GM21447 (cell line): ENCODE measurements at regions not wholly inside any gene's neighbourhood (a gene's known extent, or its start where the extent isn't known, plus 50 kb on each side); places are given as distances from the start of the nearest gene placed in this dataset.

Experiments
- ATAC-seq: cut with Tn5 transposase; IDR thresholded peaks from one replicate; pipeline ENCODE4 v1.9.1; 2021; ENCODE audit not compliant: unreplicated experiment

DNA sequence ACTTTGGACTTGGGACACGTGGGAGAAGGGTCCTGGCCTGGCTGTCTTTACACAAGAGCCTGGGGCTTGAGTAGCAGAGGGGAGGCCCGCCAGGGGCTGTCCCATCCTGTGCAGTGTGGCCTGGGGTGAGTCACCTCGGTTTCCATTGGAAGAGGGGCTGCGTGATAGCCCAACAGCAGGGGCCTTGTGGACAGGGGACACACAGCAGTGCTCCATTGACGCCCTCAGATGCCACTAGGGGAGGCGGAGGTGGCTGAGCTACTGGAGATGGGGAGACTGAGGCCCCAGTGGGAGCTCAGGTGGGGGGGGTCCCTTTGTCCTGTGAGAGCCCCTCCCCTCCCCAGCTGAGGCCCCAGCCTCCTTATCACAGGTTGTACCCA lies 50.0 kb upstream of the RNU6ATAC start:
- no peak for ATAC-seq

DNA sequence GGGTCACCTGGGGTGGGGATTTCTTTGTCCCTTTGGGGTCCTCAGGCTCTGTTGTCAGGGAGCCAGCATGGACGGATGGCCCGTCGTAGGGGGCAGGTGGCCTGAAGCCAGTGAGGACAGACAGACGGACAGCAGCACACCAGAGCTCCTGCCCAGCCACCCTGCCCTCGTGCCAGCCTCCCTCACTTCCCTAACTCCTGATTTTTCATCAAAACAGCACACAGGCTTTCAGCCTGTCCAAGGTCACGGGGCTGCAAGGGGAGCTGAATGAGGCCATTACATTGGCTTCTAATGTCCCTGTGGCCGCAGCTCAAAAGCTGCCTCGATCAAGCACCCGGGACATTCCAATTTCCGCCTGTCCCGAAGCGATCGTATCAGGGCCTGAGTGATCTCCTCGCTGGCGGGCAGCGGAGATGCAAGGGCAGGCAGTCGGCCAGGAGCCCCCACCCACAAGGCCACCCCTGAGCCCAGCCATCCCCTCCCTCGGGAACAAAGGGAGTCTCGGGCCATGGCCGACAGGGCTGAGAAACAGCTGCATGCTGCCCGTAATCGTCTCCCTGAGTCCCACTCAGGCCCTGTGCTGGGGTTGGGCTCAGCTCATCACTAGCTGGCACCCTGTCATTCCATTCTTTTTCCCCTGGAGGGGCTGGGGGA lies 50.5 kb upstream of the RNU6ATAC start:
- ATAC-seq = no peak

DNA sequence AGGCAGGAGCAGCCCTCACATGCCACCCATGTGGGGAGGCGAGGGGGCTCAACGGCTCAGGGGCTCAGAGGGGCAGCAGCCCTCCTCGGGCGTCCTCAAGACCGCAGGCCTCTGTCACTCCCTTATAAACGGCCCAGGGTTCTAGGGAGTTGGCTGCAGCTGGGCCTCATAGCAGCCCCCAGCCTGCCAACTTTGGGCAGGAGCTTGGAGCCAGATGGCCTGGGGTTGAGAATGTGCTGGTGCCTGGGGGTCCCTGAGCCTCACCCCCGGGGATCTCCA lies 51.0 kb upstream of the RNU6ATAC start:
- no peak for ATAC-seq

DNA sequence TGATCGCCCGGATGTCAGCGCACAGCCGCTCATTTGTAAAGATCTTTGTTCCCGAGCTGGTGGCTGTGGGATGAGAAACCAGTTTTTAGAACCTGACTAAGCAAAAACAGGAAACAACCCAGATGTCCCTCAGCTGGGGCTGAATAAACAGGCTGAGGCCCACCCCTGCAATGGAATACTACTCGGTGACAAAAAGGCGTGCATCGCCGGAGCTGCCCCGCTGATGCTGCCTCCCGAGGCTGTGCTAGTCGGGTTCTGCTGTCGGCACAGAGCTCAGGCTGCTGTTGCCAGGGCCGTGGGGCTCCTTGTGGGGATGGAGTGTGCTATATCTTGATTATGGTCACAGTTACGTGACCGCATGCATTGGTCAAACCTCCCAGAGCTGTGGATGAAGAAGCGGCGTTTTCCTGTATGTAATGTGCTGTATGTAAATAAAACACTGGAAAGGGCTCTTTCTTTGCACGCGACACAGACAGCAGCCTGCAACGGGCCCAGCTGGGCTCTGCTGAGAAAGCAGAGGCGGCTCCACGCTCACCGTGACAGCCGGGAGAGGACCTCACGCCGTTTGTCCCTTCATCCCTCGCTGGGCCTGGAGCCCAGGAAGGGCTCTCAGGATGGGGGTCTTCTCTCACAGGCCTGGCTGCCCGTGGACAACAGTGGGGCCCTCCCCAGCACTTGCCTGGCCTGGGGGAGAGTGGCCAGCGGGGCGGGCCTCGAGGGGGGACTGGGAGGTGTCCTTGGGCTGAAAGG lies 51.5 kb upstream of the RNU6ATAC start:
- no peak for ATAC-seq

DNA sequence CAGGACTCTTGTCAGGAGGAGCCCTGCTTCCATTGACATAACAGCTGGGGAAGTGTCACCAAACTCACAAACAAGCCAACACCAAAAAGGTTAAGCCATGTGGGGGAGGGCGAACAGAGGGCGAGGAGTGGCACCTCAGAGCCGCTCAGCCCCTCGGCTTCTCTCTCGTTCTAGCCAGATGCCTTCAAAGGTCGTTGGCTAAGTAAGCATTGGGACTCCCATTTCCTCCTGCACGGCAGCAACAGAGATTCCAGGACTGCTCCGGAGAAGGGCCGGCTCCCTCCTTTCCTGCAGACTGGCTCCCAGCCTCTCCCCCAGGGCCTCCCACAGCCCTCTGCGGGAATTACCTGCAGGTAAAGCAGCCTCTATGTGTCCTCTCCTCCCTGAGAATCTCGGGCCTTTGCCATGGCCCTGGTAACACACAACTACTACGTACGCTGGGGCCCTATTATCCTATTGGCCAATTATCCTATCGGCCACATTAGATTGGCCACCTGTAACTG lies 52.1 kb upstream of the RNU6ATAC start:
- ATAC-seq = no peak

DNA sequence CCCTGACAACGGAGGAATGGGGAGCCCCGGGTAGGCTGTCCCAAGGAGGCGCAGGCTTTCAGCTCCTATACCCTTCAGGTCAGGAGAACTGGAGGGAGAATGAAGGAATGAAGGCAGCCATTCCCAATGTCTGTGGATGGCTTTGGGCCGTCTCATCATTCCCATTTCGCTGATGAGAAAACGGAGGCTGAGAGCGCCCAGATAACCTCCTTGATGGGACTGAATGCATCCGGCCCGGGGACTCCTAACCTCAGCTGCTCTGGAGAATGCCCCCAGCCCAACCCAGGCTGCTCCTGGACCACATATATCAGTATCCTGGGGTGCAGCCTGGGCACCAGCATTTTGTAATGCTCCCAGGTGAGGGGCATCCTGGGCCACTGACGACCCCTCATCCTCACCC lies 52.6 kb upstream of the RNU6ATAC start:
- ATAC-seq = no peak

DNA sequence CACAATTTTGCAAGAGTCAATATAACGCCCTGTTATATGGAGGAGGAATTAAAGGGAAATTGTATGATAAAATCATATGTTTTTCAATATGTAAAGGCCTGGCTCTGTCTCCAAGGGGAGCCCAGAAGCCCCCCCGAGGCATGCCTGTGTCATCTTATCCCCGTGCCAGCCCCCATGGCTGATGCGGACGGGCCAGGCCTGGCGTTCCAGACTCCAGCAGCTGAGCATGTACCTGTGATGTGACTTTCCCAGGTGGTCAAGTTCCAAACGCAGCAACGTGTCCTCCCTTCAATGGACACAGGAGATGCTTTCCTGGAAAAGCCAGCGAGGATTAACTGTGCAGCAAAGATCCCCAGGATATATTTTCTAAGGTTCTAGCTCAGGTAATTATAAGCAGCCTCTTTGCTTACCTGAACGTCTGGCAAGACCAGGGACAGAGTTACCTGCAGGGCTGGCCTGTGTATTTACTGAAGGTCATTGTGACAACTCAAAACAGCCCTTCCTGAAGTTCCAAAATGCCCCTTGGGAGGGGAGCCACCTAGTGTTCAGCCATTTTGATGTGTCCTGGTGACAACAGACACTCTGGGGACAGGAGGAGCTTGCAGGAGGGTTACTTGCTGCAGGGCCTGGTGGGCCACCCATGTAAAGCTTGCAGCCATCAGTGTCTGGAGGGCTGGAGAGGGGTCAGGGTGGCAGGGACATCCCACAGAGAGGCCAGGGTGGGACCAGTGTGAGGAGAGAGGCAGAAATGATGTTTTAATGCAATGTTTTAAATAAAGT lies 53.3 kb upstream of the RNU6ATAC start:
- ATAC-seq = no peak

DNA sequence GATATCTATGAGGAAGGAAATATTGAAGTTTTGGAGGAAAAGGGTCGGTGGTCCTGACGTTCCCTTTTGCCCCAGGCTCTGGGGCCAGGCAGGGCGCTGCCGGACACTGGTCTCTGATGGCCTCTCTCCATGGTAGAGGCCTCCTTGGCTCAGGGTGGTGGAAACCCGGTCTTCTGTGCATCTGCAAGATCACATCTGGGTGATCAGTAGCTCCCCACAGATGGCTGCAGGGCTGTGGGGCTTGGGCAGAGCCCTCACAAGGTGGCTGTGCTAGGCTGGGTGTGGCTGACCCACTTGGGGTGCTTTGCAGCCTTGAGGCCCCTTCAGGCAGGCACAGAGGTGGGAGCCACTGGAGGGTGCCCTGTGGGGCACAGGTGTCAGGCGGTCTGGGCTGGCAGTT lies 53.9 kb upstream of the RNU6ATAC start:
- no peak for ATAC-seq

DNA sequence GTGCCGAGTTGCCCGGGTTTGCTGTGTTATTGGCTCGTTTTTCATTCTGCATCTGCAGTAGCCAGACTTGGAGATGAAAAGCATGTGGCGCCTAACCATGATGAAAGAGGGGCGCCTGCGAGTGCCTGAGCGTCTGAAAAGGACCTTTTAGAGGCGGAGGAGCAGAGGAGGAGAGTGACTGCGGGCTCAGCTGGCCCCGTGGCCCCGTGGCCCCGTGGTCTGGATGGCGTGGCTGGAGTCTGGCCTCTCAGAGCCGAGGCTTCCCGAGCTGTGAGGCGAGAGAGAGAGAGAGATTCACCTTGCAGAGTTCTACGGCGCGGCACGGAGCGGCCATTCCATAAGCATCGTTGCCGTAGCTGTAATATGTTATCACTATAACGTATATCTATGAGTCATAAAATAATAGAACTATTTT lies 55.3 kb upstream of the RNU6ATAC start:
- no peak for ATAC-seq

DNA sequence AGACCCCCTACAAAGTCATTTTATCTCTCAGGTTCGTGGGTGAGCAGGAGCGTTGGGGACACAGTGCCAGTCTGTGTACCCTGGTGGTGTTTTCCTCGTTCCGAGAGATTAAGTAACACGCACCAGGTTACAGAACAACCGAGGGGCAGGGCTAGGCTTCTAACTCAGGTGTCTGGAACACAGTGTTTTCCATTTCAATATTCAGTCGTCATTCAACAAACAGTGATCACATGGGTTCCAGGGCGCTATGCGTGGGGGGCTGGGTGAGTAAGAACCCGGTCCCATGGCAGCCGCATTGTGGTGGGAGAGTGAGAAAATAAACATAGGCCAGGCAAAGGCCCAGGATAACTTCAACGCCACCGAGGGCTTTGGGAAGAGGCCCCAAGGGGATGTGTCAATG lies 55.9 kb upstream of the RNU6ATAC start:
- no peak for ATAC-seq

DNA sequence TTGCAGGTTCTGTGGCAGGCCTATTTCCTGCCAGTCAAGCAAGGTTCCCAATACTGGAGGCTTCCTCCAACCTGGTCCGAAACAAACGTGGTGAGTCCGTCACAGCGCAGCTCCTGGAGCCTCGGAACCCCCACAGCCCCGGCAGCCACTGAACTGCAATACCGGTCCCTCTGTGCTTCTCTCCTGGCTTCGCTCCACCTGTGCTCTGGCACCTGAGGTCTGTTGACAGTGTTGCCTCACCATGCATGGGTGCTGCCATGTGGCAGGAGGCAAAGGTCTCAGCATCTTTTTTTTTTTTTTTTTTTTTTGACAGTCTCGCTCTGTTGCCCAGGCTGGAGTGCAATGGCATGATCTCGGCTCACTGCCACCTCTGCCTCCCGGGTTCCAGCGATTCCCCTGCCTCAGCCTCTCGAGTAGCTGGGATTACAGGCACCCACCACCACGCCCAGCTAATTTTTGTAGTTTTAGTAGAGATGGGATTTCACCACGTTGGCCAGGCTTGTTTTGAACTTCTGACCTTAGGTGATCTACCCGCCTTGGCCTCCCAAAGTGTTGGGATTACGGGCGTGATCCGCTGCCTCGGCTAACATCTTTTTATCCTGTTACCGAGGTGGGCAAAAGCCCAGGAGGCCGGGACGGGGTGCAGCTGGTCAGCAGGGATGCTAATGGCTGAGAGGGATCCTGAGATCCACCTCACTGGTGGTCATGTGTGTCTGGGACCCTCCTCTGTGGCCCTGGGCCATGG lies 57.1 kb upstream of the RNU6ATAC start:
- no peak for ATAC-seq

DNA sequence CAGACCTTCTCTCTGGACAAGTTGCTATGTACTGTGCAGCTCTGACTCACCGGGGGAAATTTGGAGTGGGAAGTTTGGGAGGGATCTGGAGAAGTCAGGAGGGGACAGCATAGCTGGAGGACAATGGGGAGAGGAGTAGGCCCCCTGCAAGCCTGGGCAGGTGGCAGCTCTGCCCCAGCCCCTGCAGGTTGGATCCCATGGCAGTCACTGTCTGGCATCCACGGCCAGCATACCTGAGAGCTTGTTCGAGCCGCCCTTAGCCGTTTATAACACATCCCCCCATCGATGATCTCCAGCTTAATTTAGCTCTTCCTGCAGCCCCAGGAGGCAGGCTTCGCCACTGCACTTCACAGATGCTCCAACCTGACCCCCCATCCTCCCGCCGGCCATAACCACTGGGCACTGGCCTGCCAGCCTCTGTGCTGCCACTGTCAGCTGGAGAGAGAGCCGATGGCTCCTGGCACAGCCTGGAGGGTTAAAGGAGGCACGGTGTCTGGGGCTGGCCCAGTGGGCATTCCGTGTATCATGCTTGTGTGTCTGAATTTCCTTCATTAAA lies 57.7 kb upstream of the RNU6ATAC start:
- no peak for ATAC-seq

DNA sequence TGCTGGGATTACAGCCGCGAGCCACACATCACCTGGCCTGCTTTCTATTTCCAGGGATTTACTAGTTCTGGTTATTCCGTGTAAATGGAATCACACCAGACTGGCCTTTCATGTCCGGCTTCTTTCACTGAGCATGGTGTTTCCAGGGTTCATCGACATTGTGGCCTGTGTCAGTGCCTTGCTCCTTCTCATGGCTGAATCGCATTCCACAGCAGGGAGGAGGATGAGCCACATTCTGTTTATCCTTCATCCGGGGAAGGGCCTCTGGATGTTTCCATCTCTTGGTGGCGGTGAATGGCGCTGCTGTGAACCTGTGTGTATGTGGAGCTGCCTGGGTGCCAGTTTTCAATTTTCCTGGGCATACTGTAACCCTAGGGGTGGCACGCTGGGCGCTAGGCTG lies 58.7 kb upstream of the RNU6ATAC start:
- ATAC-seq = no peak

DNA sequence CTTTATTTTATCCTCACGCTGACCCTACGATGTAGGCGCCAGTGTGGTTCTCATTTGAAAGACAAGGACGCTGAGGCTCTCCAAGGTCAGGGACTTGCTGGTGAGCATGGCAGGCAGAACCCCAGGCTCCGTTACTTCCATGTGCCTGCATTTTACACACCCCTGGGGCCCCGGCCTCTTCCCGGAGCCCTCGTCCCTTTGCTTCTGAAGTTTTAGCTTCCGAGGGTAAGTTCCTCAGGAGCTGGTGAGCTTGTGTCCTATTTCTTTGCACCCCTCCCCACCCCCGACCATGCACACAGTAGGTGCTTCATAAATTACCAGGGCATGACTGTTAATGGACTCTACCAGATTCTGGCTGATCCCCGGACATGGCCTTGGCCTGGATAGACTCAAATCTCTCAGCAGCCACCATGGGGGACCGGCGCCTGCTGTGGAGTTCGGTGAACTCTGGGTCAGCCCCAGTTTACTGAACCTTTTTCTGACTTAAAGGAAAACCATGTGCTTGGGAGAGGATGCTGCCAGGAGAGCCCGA lies 59.3 kb upstream of the RNU6ATAC start:
- no peak for ATAC-seq

DNA sequence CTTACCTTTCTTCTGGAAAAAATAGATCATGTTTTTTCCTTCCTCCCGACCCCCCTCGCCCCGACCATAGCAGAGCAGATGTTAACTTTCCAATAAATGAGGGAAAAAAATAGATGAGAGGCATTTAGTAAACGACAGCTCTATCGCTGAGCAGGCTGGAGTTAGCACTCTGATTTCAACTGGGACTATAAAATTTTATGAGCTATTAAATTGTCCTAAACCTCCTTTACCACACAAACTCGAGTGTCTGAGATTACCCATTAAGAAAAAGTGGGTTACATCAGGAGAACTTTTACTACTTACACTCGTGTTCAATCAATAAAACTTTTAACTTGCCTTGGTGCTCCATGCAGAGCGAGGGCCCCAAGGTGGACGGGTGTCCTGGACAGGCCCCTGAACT lies 59.8 kb upstream of the RNU6ATAC start:
- ATAC-seq = no peak

DNA sequence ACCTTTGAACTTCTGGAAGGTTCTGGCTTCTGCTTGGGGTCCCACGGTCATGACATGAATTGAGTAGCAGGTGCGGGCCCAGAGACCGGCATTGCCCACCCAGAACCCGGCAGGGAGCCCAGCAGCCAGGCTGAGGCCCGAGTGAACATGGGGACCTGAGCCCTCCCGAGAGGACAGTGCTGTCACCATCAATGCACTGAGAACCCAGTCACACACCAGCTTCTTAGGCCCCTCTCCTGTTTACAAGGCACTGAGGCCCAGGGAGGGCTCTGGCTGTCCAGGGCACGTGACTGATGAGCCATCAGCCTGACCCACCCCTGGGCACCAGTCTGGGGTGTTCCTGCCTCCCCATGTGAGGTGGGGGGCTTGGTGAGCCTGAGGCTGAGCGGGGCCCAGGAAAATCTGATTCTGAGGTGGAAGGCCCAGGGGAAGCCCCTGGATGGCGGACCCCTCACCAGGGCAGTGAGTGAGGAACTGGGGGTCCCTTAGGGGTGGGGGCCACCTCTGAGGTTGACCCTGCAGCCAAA lies 60.3 kb upstream of the RNU6ATAC start:
- ATAC-seq = no peak

DNA sequence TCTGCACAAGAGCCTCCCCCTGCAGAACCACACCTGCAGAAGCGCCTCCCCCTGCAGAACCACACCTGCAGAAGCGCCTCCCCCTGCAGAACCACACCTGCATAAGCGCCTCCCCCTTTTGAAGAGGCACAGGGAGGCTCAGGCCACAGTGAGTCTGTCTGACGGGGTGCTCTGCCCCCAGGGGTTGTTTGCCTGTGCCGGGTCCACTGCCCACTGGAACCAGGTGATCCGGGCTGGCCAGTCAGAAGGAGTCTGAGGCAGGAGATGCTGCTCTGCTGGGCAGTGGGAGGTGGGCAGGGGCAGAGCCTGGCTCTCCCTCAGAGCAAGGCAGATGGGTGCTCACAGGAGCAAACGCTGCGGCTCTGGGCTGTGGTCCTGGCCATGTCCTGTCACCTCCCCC lies 60.8 kb upstream of the RNU6ATAC start:
- no peak for ATAC-seq

DNA sequence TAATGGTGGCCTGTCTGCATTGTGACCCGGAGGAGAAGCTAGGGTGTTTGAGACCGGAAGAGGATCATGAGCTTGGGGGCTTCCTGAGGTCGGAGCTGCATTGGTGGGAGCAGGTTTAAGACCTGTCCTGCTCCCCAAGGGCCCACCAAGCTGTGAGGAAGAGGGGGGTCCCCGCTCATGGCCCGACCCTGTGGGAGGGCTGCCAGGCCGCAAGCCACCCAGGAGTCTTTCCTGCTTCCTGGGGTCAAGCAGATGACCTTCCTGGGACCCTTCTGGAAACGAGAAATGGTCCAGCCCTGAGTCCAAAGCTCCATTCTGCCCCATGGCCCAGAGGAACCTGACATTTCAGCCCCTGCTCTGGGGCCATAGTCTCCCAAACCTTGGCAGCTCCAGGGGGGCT lies 61.5 kb upstream of the RNU6ATAC start:
- no peak for ATAC-seq

DNA sequence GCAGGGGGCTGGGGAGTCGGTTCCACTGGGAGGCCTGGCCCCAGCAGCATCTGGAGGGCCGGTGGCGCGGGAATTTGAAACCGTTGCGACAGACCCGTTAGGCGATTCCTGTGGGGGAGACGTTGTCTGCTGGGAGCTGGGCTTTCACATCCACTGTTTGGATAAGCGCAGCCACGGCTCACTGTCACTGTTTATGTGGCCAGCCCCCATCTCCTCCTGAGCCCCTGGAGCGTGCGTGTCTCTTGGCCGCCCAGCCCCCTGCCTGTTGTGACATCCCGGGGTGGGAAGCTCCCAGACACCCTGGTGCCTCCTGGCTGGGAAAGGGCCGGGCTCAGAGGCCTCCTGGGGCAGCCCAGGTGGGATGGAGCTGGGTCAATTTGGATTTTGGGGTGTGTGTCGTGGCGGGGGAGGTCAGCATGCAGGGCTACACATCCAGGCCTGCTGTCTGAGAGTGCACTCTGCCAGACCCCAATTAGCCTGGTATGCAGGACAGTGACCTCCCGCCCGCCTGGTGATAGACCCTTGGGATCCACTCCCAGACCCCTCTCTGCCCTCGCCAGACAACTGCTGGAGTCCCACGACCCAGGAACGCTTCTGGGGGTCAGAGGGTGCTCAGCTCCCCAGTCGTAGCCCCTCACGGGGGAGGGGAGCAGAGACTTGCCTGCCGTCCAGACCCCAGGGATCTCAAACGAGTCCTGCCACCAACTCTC lies 62.0 kb upstream of the RNU6ATAC start:
- no peak for ATAC-seq
